Natural killer cell treated with Interleukin-12 subunit alpha and Interleukin-12 subunit beta and Interleukin-15 and Interleukin-18, amount 100 ng/mL, for 72 hours (primary cell): ENCODE measurements at regions not wholly inside any gene's neighbourhood (a gene's known extent, or its start where the extent isn't known, plus 50 kb on each side); places are given as distances from the start of the nearest gene placed in this dataset.

ENCODE experiments used
- ATAC-seq, 2 donors: fragments of 150-1000 bp; cut with Tn5 transposase in 1 of 2; sonication (Bioruptor Pico), chemical (Tn5 transposase) in 1 of 2; 2 replicates each; pipeline ENCODE4 v1.10.0; 2021
- DNase-seq: peaks from one replicate; pipeline ENCODE4 v3.0.0; 2022; ENCODE audit warnings: low spot score
- H3K27ac Mint-ChIP-seq, 2 donors: 1 replicate in 1 of 2; 2 replicates in 1 of 2; pipeline ENCODE4 v1.8.0; 2022; ENCODE audit warnings: mixed read lengths in 2 of 2, mild to moderate bottlenecking in 1 of 2, moderate library complexity in 1 of 2
- H3K27me3 Mint-ChIP-seq, 2 donors: 1 replicate in 1 of 2; 2 replicates in 1 of 2; pipeline ENCODE4 v1.8.0; 2022; ENCODE audit warnings: mixed read lengths in 2 of 2
- H3K36me3 Mint-ChIP-seq: one replicate; pipeline ENCODE4 v1.8.0; 2022; ENCODE audit warnings: mixed read lengths
- H3K4me1 Mint-ChIP-seq, 2 donors: 1 replicate in 1 of 2; 2 replicates in 1 of 2; pipeline ENCODE4 v1.8.0; 2022; ENCODE audit warnings: low read depth in 2 of 2, mixed read lengths in 2 of 2, mild to moderate bottlenecking in 1 of 2
- H3K4me3 Mint-ChIP-seq: one replicate; pipeline ENCODE4 v1.8.0; 2022; ENCODE audit warnings: mixed read lengths
- H3K9me3 Mint-ChIP-seq: 2 replicates; pipeline ENCODE4 v1.8.0; 2022; ENCODE audit warnings: mixed read lengths

GRCh38 chr12:89264837-89265236 is 87.5 kb downstream of the DUSP6 start:
- ATAC-seq = no peak
- H3K4me3 Mint-ChIP-seq = no peak overlapping the region
- H3K27ac Mint-ChIP-seq = no peak overlapping the region
- no peaks in the 10 kb centered on the region for H3K27me3 Mint-ChIP-seq
- DNase-seq = no peak
- H3K4me1 Mint-ChIP-seq = peaks cover 4 to 10% of the 10 kb centered on the region in 2 donors
- no peaks in the 10 kb centered on the region for H3K36me3 Mint-ChIP-seq
- H3K9me3 Mint-ChIP-seq = no peaks in the 10 kb centered on the region

DNA sequence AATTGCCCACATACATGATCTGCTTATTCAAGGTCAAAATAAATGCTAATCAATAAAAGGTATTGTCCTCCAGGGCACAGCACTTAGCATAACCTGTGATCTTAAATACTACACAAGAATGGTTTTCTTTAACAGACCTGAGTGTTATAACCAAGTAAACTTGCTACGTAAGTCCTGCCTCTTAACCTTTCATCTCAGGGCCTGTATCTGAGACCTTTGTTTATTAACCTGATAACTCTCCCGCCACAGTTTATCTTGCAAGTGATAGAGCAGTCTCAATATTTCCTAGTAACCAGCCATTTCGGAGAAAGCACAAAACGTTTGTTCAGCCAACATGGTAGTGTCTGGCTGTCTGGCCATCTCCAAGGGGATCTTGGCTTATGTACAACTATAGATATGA is 88.4 kb downstream of the DUSP6 start:
- peaks cover 4 to 10% of the 10 kb centered on the region in 2 donors for H3K4me1 Mint-ChIP-seq
- no peak overlapping the region for H3K27ac Mint-ChIP-seq
- no peaks in the 10 kb centered on the region for H3K36me3 Mint-ChIP-seq
- no peak overlapping the region for H3K4me3 Mint-ChIP-seq
- H3K9me3 Mint-ChIP-seq = no peaks in the 10 kb centered on the region
- no peak for ATAC-seq
- no peaks in the 10 kb centered on the region for H3K27me3 Mint-ChIP-seq
- DNase-seq = no peak

DNA sequence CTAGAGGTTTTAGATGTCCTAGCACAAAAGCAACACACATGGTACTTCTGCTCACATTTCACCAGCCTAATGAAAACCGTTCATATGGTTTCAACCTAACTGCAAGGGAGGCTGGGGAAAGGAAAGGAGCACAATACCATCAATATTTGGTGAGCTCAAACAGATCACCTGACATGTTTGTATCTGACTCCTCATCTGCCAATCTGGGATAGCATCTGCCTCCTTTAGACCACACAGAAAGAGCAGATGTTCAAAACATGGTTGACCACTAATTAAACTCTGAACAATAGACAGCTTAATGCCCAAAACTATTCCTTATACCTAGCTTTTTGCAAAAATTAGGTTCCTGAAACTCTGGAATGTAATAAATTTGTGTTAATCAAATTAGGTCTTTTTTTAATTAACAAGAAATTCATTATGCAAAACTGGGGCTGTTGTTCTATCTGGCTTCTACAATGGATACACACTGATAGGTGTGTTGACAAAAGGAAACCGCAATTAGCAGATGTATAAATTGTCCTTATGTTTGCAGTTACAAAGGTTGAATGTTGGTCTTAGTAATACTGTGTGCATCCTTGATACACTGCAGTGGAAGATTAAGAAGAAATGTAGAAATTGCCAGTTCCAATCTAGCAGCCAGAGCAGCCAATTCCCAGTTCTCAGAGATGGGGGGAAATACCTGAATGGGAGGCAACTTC is 89.3 kb downstream of the DUSP6 start:
- Mint-ChIP-seq H3K9me3 (peaks cover 4% of the 10 kb centered on the region), H3K4me3 (no peak overlapping the region), H3K36me3 (no peaks in the 10 kb centered on the region), H3K4me1 (peaks cover 7 to 19% of the 10 kb centered on the region in 2 donors), H3K27me3 (no peaks in the 10 kb centered on the region), H3K27ac (no peak overlapping the region)
- DNase-seq (no peak), ATAC-seq (no peak)

DNA sequence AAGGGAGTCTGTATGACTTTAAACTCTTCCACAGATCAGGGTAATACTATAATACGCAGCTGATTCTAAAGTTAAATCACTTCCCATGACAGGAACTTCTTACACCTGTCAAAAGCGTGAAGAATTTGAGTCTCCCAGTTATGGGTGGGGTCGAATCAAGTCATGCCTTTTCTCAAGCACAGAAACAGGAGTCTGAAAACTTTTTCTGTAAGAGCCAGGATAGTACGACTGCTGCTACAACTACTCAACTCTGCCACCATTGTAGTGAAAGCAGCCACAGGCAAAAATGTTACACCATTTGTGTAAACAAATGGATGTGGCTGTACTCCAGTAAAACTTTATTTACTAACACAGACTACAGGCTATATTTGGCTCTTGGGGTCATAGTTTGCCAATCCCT is 90.3 kb downstream of the DUSP6 start:
- Mint-ChIP-seq H3K27ac (no peak overlapping the region), H3K4me3 (no peak overlapping the region), H3K4me1 (peaks cover 8 to 19% of the 10 kb centered on the region in 2 donors), H3K9me3 (peaks cover 4% of the 10 kb centered on the region), H3K36me3 (no peaks in the 10 kb centered on the region), H3K27me3 (no peaks in the 10 kb centered on the region)
- no peak for ATAC-seq
- DNase-seq = no peak

DNA sequence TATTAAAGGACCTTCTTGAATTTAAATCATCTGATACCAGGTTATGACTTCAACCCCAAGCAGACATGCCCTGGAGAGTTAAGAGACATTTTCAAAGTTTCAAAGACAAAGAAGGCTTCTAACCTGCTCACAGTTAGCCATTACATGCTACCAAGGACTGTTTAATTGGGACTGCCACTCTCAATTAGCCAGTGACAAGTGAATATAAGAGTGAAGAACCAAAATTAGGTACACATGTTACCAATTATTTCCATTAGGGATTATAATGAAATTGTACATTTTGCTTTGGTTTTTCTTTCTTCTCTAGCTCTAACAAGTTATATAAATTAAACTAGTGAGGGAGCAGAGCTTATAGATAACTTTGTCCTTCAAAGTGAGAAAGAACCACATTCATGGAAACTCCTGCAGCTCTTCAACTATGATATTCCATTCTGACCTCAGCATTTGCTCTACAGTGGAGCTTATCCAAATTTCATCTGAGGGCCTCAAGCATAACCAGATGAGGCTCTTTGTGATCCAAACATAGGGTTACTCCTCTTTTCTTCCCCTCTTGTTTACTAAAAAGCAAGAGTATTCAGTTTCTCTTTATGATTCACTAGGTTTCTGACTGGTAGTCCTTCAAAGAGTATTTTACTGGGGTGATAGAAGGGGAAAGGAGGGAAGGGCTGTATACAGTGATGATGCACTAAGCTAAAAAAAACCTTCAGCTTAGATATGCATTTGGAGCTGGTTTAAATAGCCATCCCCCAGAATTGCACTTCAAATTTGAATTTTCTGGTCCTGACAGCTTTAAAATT is 91.3 kb downstream of the DUSP6 start:
- H3K27ac Mint-ChIP-seq = no peak overlapping the region
- peaks cover 4% of the 10 kb centered on the region for H3K9me3 Mint-ChIP-seq
- no peak overlapping the region for H3K4me3 Mint-ChIP-seq
- peaks cover 8 to 19% of the 10 kb centered on the region in 2 donors for H3K4me1 Mint-ChIP-seq
- DNase-seq = no peak
- ATAC-seq = no peak
- no peaks in the 10 kb centered on the region for H3K27me3 Mint-ChIP-seq
- no peaks in the 10 kb centered on the region for H3K36me3 Mint-ChIP-seq

GRCh38 chr12:89259821-89260220 is 92.5 kb downstream of the DUSP6 start:
- ATAC-seq = no peak

GRCh38 chr12:89258240-89258969 is 93.9 kb downstream of the DUSP6 start:
- Mint-ChIP-seq H3K36me3 (peaks cover 5% of the 10 kb centered on the region), H3K4me3 (no peak overlapping the region), H3K27me3 (no peaks in the 10 kb centered on the region), H3K4me1 (peaks cover 11 to 23% of the 10 kb centered on the region in 2 donors), H3K27ac (no peak overlapping the region), H3K9me3 (peaks cover 4% of the 10 kb centered on the region)
- ATAC-seq (no peak), DNase-seq (no peak)

More at GRCh38 chr12:89259821-89260220, 92.5 kb downstream of the DUSP6 start:
- Mint-ChIP-seq H3K4me1 (peaks cover 8 to 19% of the 10 kb centered on the region in 2 donors), H3K9me3 (peaks cover 4% of the 10 kb centered on the region), H3K27me3 (no peaks in the 10 kb centered on the region), H3K36me3 (peaks cover 3% of the 10 kb centered on the region), H3K4me3 (no peak overlapping the region), H3K27ac (no peak overlapping the region)
- DNase-seq = no peak

GRCh38 chr12:89257340-89257739 is 95.0 kb downstream of the DUSP6 start:
- peaks cover 15 to 26% of the 10 kb centered on the region in 2 donors for H3K4me1 Mint-ChIP-seq
- H3K27me3 Mint-ChIP-seq = no peaks in the 10 kb centered on the region
- no peak for ATAC-seq
- H3K4me3 Mint-ChIP-seq = no peak overlapping the region
- H3K36me3 Mint-ChIP-seq = peaks cover 5% of the 10 kb centered on the region
- H3K9me3 Mint-ChIP-seq = peaks cover 4% of the 10 kb centered on the region
- no peak overlapping the region for H3K27ac Mint-ChIP-seq
- no peak for DNase-seq

DNA sequence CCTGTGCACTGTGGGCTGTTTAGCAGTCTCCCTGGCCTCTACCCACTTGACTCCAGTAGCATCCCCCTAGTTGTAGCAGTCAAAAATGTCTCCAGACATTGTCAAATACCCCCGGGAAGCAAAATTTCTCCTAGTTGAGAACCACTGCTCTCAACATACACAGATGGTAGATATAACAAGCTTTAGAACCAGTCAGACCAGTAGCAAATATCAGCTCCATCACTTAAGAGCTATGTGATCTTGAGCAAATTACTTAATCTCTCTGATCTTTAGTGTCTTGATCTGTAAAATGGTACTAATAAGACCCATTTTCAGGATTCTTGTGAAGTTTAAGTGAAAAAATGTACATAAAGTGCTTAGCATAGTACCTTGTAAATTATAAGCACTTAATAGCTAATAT is 96.2 kb downstream of the DUSP6 start:
- H3K27ac Mint-ChIP-seq = no peak overlapping the region
- DNase-seq (no peak), ATAC-seq (no peak)
- H3K9me3 Mint-ChIP-seq = peaks cover 4% of the 10 kb centered on the region
- H3K4me3 Mint-ChIP-seq = no peak overlapping the region
- no peaks in the 10 kb centered on the region for H3K27me3 Mint-ChIP-seq
- peaks cover 5% of the 10 kb centered on the region for H3K36me3 Mint-ChIP-seq
- peaks cover 21 to 35% of the 10 kb centered on the region in 2 donors for H3K4me1 Mint-ChIP-seq

DNA sequence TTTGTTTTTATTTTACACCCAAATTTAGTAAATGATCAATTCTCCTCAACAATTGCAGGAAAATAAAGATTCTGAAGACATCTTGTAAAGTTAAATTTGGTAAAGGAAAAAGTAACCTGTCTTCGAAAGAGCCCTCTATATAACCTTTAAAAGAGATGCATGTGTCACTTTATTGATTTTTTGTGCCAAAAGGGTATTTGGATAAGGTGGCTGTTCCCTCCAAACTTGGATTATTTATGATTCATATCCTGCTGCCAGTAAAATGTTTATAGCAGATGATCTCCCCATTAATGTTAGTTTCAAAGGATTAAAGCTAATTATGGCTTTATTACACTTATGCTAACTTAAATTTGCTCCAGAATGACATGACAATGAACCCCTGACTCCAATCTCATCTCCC is 98.8 kb downstream of the DUSP6 start:
- no peak overlapping the region for H3K27ac Mint-ChIP-seq
- H3K4me1 Mint-ChIP-seq = peaks cover 29 to 38% of the 10 kb centered on the region in 2 donors
- no peak overlapping the region for H3K4me3 Mint-ChIP-seq
- H3K27me3 Mint-ChIP-seq = no peaks in the 10 kb centered on the region
- no peak for ATAC-seq
- peaks cover 5% of the 10 kb centered on the region for H3K36me3 Mint-ChIP-seq
- peaks cover 4% of the 10 kb centered on the region for H3K9me3 Mint-ChIP-seq
- no peak for DNase-seq

DNA sequence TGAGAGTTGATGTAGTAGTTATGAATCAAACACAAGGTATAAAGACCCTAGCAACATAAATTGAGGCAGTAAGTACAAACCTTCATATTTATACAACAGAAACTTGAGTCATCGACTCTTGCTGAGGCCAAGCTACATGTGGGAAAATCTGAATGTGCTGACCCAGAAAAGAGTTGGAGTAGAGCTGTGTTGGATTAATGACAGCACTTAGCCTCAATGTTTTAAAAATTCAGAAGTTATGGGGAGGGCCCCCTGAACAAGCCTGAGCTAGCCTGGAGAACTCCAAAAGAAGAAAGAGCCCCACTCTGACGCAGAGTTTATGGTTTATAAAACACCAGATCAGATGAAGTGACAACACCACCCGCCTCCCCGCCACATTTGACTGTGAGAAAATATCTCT is 100.0 kb downstream of the DUSP6 start:
- DNase-seq (no peak), ATAC-seq (peak in 1 of 2 donors; percentile 53)
- peak overlapping the region; percentile 43 to 49 for H3K27ac Mint-ChIP-seq
- H3K4me1 Mint-ChIP-seq = peaks cover 24 to 33% of the 10 kb centered on the region in 2 donors
- H3K4me3 Mint-ChIP-seq = no peak overlapping the region
- H3K36me3 Mint-ChIP-seq = peaks cover 5% of the 10 kb centered on the region
- H3K27me3 Mint-ChIP-seq = no peaks in the 10 kb centered on the region
- H3K9me3 Mint-ChIP-seq = no peaks in the 10 kb centered on the region

DNA sequence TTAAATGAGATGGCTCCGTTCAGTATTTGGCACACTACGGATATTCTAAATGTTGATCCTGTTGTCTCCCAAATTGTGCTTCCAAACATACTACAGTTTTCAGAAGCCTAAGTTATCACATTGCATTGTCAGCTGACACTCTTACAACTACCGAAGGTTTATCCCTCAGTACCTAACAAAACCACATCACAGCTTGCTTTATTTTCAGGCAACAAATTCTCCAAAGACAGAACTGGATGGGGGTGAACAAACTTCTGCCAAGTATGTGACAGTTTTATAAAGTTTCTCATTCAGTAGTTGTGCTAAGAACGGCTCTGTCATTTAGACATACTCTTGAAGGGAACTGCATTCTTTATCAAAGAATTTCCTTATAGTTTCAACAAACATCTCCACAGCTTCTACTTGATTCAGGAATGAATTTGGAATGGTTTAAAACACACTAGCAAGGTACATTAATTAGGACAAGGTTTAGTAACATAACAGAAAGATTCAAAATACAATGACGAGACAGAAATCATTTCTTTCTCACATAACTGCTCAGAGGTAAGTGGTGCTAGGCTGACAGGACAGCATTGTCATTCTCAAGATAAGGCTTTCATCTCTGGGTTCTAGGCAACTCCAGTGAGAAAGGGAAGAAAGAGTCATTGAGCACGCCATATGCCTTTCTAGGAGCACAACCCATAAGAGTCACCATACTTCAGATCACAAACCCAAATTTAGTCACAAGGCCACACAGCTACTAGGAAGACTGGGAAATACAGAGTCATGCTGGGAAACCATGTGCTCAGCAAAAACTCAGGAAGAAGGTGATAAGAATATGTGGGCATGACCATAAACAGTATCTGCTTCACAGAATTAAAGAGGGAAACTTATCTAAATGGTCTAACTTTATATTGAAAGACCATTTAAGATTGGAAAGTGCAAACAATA is 100.7 kb downstream of the DUSP6 start:
- ATAC-seq = no peak

DNA sequence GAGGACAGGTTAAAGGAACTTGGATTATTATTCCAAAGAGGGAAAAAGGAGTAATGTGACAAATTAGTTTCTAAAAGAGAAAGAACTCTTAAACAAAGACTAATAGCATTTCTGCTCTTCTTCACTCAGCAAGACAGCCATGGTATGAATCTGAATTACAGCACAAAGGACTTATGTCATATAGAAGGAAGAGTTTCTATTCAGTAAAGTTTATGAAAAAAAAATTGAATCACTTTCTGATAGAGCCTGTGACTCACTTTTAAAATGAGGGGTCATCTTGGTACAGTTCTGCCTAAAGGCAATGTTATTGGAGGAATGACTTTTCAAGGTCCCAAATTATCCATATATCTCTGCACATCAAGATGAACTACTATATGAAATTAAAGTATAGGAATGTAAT is 101.7 kb downstream of the DUSP6 start:
- DNase-seq (no peak), ATAC-seq (no peak)
- Mint-ChIP-seq H3K4me1 (peaks cover 28 to 39% of the 10 kb centered on the region in 2 donors), H3K9me3 (no peaks in the 10 kb centered on the region), H3K36me3 (peaks cover 5% of the 10 kb centered on the region), H3K27ac (peak overlapping the region in 1 of 2 donors; percentile 17), H3K4me3 (no peak overlapping the region), H3K27me3 (no peaks in the 10 kb centered on the region)

More for the DNA sequence above, 100.7 kb downstream of the DUSP6 start:
- Mint-ChIP-seq H3K4me1 (peaks cover 24 to 33% of the 10 kb centered on the region in 2 donors), H3K27me3 (no peaks in the 10 kb centered on the region), H3K4me3 (peak overlapping the region; percentile 3), H3K9me3 (no peaks in the 10 kb centered on the region), H3K27ac (peak overlapping the region; percentile 43 to 49), H3K36me3 (peaks cover 5% of the 10 kb centered on the region)
- no peak for DNase-seq
